Cerebellar cortex (tissue), 1 donor: ENCODE measurements at regions not wholly inside any gene's neighbourhood (a gene's known extent, or its start where the extent isn't known, plus 50 kb on each side); places are given as distances from the start of the nearest gene placed in this dataset.
"Not testable (repeated sequence)": the region's sequence is repeated elsewhere in the genome, so short reads cannot be mapped to it uniquely, and the experiment has no call there.

ENCODE experiments used
- DNase-seq: peaks from one replicate; pipeline ENCODE4 v3.0.0-alpha.2; 2015; ENCODE audit warnings: low spot score

- DNase-seq: no peak
Measured at GRCh38 chr6:14498748-14499147, 381.2 kb downstream of the CD83 start.

GRCh38 chr6:14499309-14499708 lies 381.7 kb downstream of the CD83 start:
- no peak for DNase-seq

GRCh38 chr6:14499841-14500240 lies 382.3 kb downstream of the CD83 start:
- DNase-seq: peak; percentile 20

GRCh38 chr6:14500809-14501208 lies 383.2 kb downstream of the CD83 start:
- DNase-seq: no peak

GRCh38 chr6:14501240-14501639 lies 383.7 kb downstream of the CD83 start:
- DNase-seq: no peak

- DNase-seq: no peak
Measured at GRCh38 chr6:14501914-14502313, 384.3 kb downstream of the CD83 start.

GRCh38 chr6:14502551-14502950 lies 385.0 kb downstream of the CD83 start:
- no peak for DNase-seq

GRCh38 chr6:14505401-14505800 lies 387.8 kb downstream of the CD83 start:
- no peak for DNase-seq

- DNase-seq: peak; percentile 23
Measured at GRCh38 chr6:14506656-14507246, 389.2 kb downstream of the CD83 start.

GRCh38 chr6:14509120-14509519 lies 391.5 kb downstream of the CD83 start:
- DNase-seq: no peak

GRCh38 chr6:14510038-14510437 lies 392.5 kb downstream of the CD83 start:
- no peak for DNase-seq

- DNase-seq: no peak
Measured at GRCh38 chr6:14511061-14511586, 393.6 kb downstream of the CD83 start.

GRCh38 chr6:14512246-14512645 lies 394.7 kb downstream of the CD83 start:
- DNase-seq: no peak

- no peak for DNase-seq
Measured at GRCh38 chr6:14513496-14514393, 396.2 kb downstream of the CD83 start.

GRCh38 chr6:14516956-14517355 lies 399.4 kb downstream of the CD83 start:
- DNase-seq: no peak

GRCh38 chr6:14517516-14518105 lies 400.0 kb downstream of the CD83 start:
- DNase-seq: peak; percentile 32

- no peak for DNase-seq
Measured at GRCh38 chr6:14518515-14519217, 401.1 kb downstream of the CD83 start.

- DNase-seq: no peak
Measured at GRCh38 chr6:14520029-14520428, 402.5 kb downstream of the CD83 start.

GRCh38 chr6:14520536-14520935 lies 403.0 kb downstream of the CD83 start:
- DNase-seq: no peak

GRCh38 chr6:14521141-14521540 lies 403.6 kb downstream of the CD83 start:
- no peak for DNase-seq

- not testable (repeated sequence) for DNase-seq
Measured at GRCh38 chr6:14521861-14522260, 404.3 kb downstream of the CD83 start.

GRCh38 chr6:14524319-14524718 lies 406.7 kb downstream of the CD83 start:
- DNase-seq: no peak
